Neuronal stem cell (in vitro differentiated cells): ENCODE measurements at regions not wholly inside any gene's neighbourhood (a gene's known extent, or its start where the extent isn't known, plus 50 kb on each side); places are given as distances from the start of the nearest gene placed in this dataset.

Source experiments
- DNase-seq: peaks from one replicate; pipeline ENCODE4 v3.0.0-alpha.2; 2013; ENCODE audit warnings: low spot score
- H2AFZ ChIP-seq: one replicate; pipeline ENCODE4 v1.6.1; 2013; ENCODE audit warnings: mild to moderate bottlenecking, low read length, inconsistent platforms
- H2AK5ac ChIP-seq: 2 replicates; pipeline ENCODE4 v1.6.1; 2013; ENCODE audit warnings: low read depth, mild to moderate bottlenecking, inconsistent platforms, low read length, moderate library complexity, mixed read lengths
- H2BK120ac ChIP-seq: 2 replicates; pipeline ENCODE4 v1.6.1; 2013; ENCODE audit warnings: low read depth, mild to moderate bottlenecking, inconsistent platforms, low read length, moderate library complexity, mixed read lengths
- H2BK12ac ChIP-seq: one replicate; pipeline ENCODE4 v1.6.1; 2013; ENCODE audit warnings: low read length, inconsistent platforms
- H2BK15ac ChIP-seq: 2 replicates; pipeline ENCODE4 v1.6.1; 2013; ENCODE audit warnings: mild to moderate bottlenecking, low read length, inconsistent platforms, mixed read lengths
- H2BK5ac ChIP-seq: one replicate; pipeline ENCODE4 v1.6.1; 2013; ENCODE audit warnings: inconsistent platforms, mild to moderate bottlenecking, low read length, moderate library complexity
- H3K14ac ChIP-seq: one replicate; pipeline ENCODE4 v1.6.1; 2013; ENCODE audit warnings: low read length, inconsistent platforms
- H3K18ac ChIP-seq: 2 replicates; pipeline ENCODE4 v1.6.1; 2013; ENCODE audit warnings: low read length, inconsistent platforms
- H3K23ac ChIP-seq: 2 replicates; pipeline ENCODE4 v1.6.1; 2013; ENCODE audit warnings: low read depth, mild to moderate bottlenecking, mixed read lengths, low read length, inconsistent platforms; ENCODE audit not compliant: poor library complexity
- H3K27ac ChIP-seq: replicated peaks from 3 replicates; pipeline ENCODE4 v1.5.1; 2013; ENCODE audit warnings: low read length, inconsistent platforms
- H3K27me3 ChIP-seq, 3 experiments: 2 replicates each; pipeline ENCODE4 v1.6.1; 2013; ENCODE audit warnings: low read length in 3 of 3, mild to moderate bottlenecking in 2 of 3, inconsistent platforms in 1 of 3, low read depth in 1 of 3, mixed read lengths in 1 of 3, moderate library complexity in 1 of 3; ENCODE audit not compliant: control insufficient read depth in 3 of 3, insufficient read depth in 3 of 3
- H3K36me3 ChIP-seq, 2 donors: replicated peaks in 1 of 2; 2 replicates each; pipeline ENCODE4 v1.6.1; 2013; ENCODE audit warnings: low read length in 2 of 2; ENCODE audit not compliant: control insufficient read depth in 2 of 2, insufficient read depth in 2 of 2
- H3K4ac ChIP-seq: 2 replicates; pipeline ENCODE4 v1.6.1; 2013; ENCODE audit warnings: inconsistent platforms, mild to moderate bottlenecking, low read length, moderate library complexity
- H3K4me1 ChIP-seq, 2 donors: 1 replicate in 1 of 2; 2 replicates in 1 of 2; pipeline ENCODE4 v1.6.1; 2013; ENCODE audit warnings: low read length in 2 of 2, low read depth in 1 of 2; ENCODE audit not compliant: control insufficient read depth in 2 of 2, insufficient read depth in 1 of 2
- H3K4me2 ChIP-seq: one replicate; pipeline ENCODE4 v1.6.1; 2013; ENCODE audit warnings: mild to moderate bottlenecking, low read length, inconsistent platforms; ENCODE audit not compliant: insufficient read depth, poor library complexity, severe bottlenecking
- H3K4me3 ChIP-seq, 2 donors: 2 replicates each; pipeline ENCODE4 v1.5.1; 2013; ENCODE audit warnings: low read length in 2 of 2, mild to moderate bottlenecking in 2 of 2, inconsistent platforms in 1 of 2, moderate library complexity in 1 of 2
- H3K79me1 ChIP-seq: one replicate; pipeline ENCODE4 v1.6.1; 2013; ENCODE audit warnings: low read depth, mild to moderate bottlenecking, inconsistent platforms, low read length, moderate library complexity
- H3K9ac ChIP-seq: one replicate; pipeline ENCODE4 v1.6.1; 2013; ENCODE audit warnings: mild to moderate bottlenecking, low read depth, low read length, inconsistent platforms; ENCODE audit not compliant: poor library complexity
- H3K9me3 ChIP-seq, 2 donors: replicated peaks in 1 of 2; 2 replicates each; pipeline versions ENCODE3 to v1.6.1; 2013; ENCODE audit warnings: low read length in 2 of 2, mild to moderate bottlenecking in 2 of 2, inconsistent platforms in 1 of 2, low read depth in 1 of 2, mixed read lengths in 1 of 2, moderate library complexity in 1 of 2; ENCODE audit not compliant: control insufficient read depth in 2 of 2, insufficient read depth in 1 of 2
- H4K8ac ChIP-seq: one replicate; pipeline ENCODE4 v1.6.1; 2013; ENCODE audit warnings: low read depth, mild to moderate bottlenecking, inconsistent platforms, low read length, moderate library complexity
- H4K91ac ChIP-seq: one replicate; pipeline ENCODE4 v1.6.1; 2013; ENCODE audit warnings: low read length, low read depth, mild to moderate bottlenecking, inconsistent platforms; ENCODE audit not compliant: poor library complexity
- WGBS, 2 donors: extraction: QIAGEN DNeasy Blood & Tissue Kit; methylation state at CpG; one replicate each; pipeline ENCODE4 v1.1.7; 2013; ENCODE audit warnings: missing lambda C conversion rate in 2 of 2, mixed read lengths in 1 of 2; ENCODE audit not compliant: insufficient read length in 2 of 2, insufficient replicate concordance in 1 of 2; ENCODE audit errors: extremely low coverage in 2 of 2; 5-methylcytosine and 5-hydroxymethylcytosine counted together

- H3K4ac ChIP-seq: no peak overlapping the region
- H3K27me3 ChIP-seq: no peaks in the 10 kb centered on the region
- H3K4me3 ChIP-seq: no peak overlapping the region
- H2BK120ac ChIP-seq: no peak overlapping the region
- no peak overlapping the region for H3K18ac ChIP-seq
- no peak overlapping the region for H3K9ac ChIP-seq
- peaks cover 0 to 4% of the 10 kb centered on the region in 2 donors for H3K9me3 ChIP-seq
- no peak overlapping the region for H3K4me2 ChIP-seq
- H3K27ac ChIP-seq: no peak overlapping the region
- H2BK12ac ChIP-seq: no peak overlapping the region
- no peak overlapping the region for H3K23ac ChIP-seq
- no peak overlapping the region for H2AFZ ChIP-seq
- no peak overlapping the region for H2BK15ac ChIP-seq
- H4K91ac ChIP-seq: no peak overlapping the region
- H4K8ac ChIP-seq: no peak overlapping the region
- WGBS, 2 donors: no CpG with 5 or more reads among the region's 3 CpGs
- no peak overlapping the region for H3K14ac ChIP-seq
- H3K36me3 ChIP-seq: no peaks in the 10 kb centered on the region
- no peak for DNase-seq
- H3K4me1 ChIP-seq: peaks cover 9 to 10% of the 10 kb centered on the region in 2 donors
- no peak overlapping the region for H2AK5ac ChIP-seq
- no peaks in the 10 kb centered on the region for H3K79me1 ChIP-seq
- no peak overlapping the region for H2BK5ac ChIP-seq
Measured at GRCh38 chr18:10387399-10387798, 67.0 kb upstream of the APCDD1 start.

DNA sequence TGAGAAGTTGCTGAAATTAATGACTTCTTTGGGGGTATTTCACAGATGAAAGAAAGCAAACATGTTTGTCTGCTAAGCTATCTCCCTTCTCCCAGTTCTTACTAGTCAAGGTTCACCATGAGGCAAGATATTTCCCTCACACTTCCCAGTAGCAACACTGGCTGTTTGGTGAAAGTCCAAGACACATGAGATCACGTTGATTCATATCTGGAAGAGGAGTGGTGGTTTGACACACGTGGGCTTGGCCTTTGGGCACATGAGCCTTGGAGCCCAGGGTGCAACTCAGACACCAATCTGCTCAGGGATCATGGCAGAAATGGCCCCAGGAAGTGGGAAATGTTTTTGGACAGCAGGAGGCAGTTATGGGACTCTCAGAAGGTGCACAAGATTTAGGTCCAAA is 66.1 kb upstream of the APCDD1 start:
- Histone ChIP-seq H2BK15ac (no peak overlapping the region), H2BK12ac (no peak overlapping the region), H3K27me3 (no peaks in the 10 kb centered on the region), H4K8ac (no peak overlapping the region), H3K36me3 (no peaks in the 10 kb centered on the region), H3K4me1 (peaks cover 9 to 10% of the 10 kb centered on the region in 2 donors), H3K23ac (no peak overlapping the region), H3K9me3 (peaks cover 0 to 4% of the 10 kb centered on the region in 2 donors), H3K14ac (no peak overlapping the region), H3K79me1 (no peaks in the 10 kb centered on the region), H2BK120ac (no peak overlapping the region), H3K9ac (no peak overlapping the region), H3K27ac (no peak overlapping the region), H3K18ac (no peak overlapping the region), H2BK5ac (no peak overlapping the region), H3K4ac (no peak overlapping the region), H2AFZ (no peak overlapping the region), H4K91ac (no peak overlapping the region), H3K4me2 (no peak overlapping the region), H2AK5ac (no peak overlapping the region), H3K4me3 (no peak overlapping the region)
- no peak for DNase-seq
- WGBS, 2 donors: no CpG with 5 or more reads among the region's 2 CpGs

DNA sequence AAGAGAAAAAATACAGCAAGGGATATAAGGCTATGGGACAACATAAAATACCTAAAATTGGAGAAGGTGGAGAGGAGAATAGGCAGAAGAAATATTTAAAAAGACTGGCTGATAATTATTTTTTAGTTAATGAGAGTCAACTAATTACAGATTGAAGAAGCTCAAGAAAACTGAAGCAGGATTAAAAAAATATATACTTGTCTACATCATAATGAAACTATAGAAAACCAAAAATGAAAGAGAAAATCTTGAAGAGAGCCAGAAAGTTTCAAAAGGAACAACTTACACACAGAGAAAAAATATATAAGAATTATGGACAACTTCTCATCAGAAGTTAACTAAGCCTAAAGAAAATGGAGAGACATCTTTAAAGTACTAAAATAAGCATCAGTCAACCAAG is 62.9 kb upstream of the APCDD1 start:
- Histone ChIP-seq H3K4me3 (no peak overlapping the region), H3K14ac (no peak overlapping the region), H2BK15ac (no peak overlapping the region), H3K27ac (no peak overlapping the region), H2BK12ac (no peak overlapping the region), H3K36me3 (no peaks in the 10 kb centered on the region), H3K9ac (no peak overlapping the region), H3K23ac (no peak overlapping the region), H2BK5ac (no peak overlapping the region), H3K9me3 (peaks cover 0 to 12% of the 10 kb centered on the region in 2 donors), H4K8ac (no peak overlapping the region), H4K91ac (no peak overlapping the region), H3K18ac (no peak overlapping the region), H3K4me1 (no peaks in the 10 kb centered on the region), H3K4me2 (no peak overlapping the region), H2AK5ac (no peak overlapping the region), H3K79me1 (no peaks in the 10 kb centered on the region), H2AFZ (no peak overlapping the region), H3K4ac (no peak overlapping the region), H2BK120ac (no peak overlapping the region), H3K27me3 (no peaks in the 10 kb centered on the region)
- DNase-seq: no peak

DNA sequence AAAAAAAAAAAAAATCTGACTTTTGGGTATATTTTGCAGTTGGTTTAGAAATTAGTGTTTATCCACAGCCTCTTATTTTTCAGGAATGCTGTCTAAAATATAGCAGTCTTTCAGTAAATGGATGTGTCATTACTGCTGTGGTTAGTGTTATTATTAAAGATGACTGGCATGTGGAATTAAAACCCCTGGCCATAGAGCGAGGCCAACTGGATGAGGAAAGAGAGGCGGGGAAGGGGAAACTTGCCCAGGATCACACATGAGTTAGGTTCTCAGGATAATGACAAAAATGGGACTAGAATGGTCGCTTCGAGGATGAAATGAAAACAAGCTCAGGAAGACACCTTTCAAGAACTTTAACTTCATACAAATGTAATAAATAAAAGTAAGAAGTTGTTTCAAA is 57.4 kb upstream of the APCDD1 start:
- H2BK15ac ChIP-seq: no peak overlapping the region
- no peak overlapping the region for H2BK120ac ChIP-seq
- H3K23ac ChIP-seq: no peak overlapping the region
- H3K18ac ChIP-seq: no peak overlapping the region
- H3K9ac ChIP-seq: no peak overlapping the region
- no peaks in the 10 kb centered on the region for H3K27me3 ChIP-seq
- no peak overlapping the region for H3K14ac ChIP-seq
- no peak overlapping the region for H3K4me3 ChIP-seq
- no CpG with 5 or more reads among the region's 4 CpGs for WGBS, 2 donors
- no peak overlapping the region for H2AFZ ChIP-seq
- no peak overlapping the region for H3K27ac ChIP-seq
- no peak for DNase-seq
- H2BK5ac ChIP-seq: no peak overlapping the region
- no peak overlapping the region for H4K91ac ChIP-seq
- H3K36me3 ChIP-seq: no peaks in the 10 kb centered on the region
- no peak overlapping the region for H2BK12ac ChIP-seq
- H2AK5ac ChIP-seq: no peak overlapping the region
- H3K4me1 ChIP-seq: peaks cover 5 to 20% of the 10 kb centered on the region in 2 donors
- H3K4me2 ChIP-seq: no peak overlapping the region
- no peaks in the 10 kb centered on the region for H3K79me1 ChIP-seq
- H3K4ac ChIP-seq: no peak overlapping the region
- peaks cover 0 to 8% of the 10 kb centered on the region in 2 donors for H3K9me3 ChIP-seq
- no peak overlapping the region for H4K8ac ChIP-seq
